ENCODE measurements at regions not wholly inside any gene's neighbourhood (a gene's known extent, or its start where the extent isn't known, plus 50 kb on each side); places are given as distances from the start of the nearest gene placed in this dataset.
"Not testable (repeated sequence)": the region's sequence is repeated elsewhere in the genome, so short reads cannot be mapped to it uniquely, and the experiment has no call there.

GRCh38 chr2:204359076-204359475 is 186.2 kb upstream of the PARD3B start:
- no peak for DNase-seq (ENCODE audit: low spot score)

- no peak for DNase-seq (ENCODE audit: low spot score)
Observed at GRCh38 chr2:204360218-204361007, 184.9 kb upstream of the PARD3B start.

- no peak for DNase-seq (ENCODE audit: low spot score)
Observed at GRCh38 chr2:204361738-204362137, 183.5 kb upstream of the PARD3B start.

GRCh38 chr2:204362581-204362980 is 182.7 kb upstream of the PARD3B start:
- no peak for DNase-seq (ENCODE audit: low spot score)

DNA sequence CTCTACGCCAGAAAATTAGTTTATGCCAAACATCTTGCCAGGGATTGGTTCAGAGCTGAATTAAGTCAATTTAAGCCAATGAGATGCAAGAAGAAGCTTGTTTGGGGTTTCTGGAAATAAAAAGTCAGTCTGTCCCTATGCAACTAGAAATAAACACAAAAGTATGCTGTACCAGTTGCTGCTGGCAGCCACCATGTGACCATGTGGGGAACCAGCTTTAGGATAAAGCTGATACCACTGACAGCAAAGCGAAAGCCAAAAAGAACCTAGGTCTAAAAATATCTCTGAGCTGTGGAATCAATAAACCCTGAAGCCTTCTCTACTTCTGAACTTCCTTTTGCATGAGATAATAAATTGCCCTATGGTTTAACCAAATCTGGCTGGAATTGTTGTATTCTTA is 181.8 kb upstream of the PARD3B start:
- no peak for DNase-seq (ENCODE audit: low spot score)

- DNase-seq (ENCODE audit: low spot score) = no peak
Observed at GRCh38 chr2:204364860-204365535, 180.3 kb upstream of the PARD3B start.

- DNase-seq (ENCODE audit: low spot score) = no peak
Observed at GRCh38 chr2:204365811-204366210, 179.5 kb upstream of the PARD3B start.

GRCh38 chr2:204367466-204367865 is 177.8 kb upstream of the PARD3B start:
- DNase-seq (ENCODE audit: low spot score) = no peak

DNA sequence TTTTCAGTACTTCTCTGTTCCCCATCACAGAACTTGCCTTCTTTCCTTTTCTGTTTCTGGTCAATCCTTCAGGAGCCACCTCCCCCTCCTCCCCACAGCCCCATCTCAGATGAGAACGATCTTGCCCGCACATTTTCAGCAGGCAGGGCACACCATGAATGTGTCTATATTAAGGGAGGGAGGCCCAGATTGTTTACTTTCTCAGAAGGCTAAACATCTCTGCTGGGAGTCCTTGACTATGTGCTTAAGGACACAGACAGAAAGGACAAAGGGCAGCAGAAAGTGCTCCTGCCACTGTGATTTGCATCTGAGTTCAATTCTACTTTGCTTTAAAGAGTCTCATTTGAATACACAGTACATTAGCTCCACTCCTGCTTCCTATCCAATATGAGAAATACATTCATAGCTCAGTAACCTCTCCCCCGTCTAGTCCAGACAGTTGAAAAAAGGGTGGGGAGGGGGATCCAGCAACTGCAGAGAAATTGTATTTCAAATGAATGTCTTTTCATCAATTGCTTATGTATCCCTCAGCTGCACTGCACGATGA is 175.0 kb upstream of the PARD3B start:
- no peak for DNase-seq (ENCODE audit: low spot score)

DNA sequence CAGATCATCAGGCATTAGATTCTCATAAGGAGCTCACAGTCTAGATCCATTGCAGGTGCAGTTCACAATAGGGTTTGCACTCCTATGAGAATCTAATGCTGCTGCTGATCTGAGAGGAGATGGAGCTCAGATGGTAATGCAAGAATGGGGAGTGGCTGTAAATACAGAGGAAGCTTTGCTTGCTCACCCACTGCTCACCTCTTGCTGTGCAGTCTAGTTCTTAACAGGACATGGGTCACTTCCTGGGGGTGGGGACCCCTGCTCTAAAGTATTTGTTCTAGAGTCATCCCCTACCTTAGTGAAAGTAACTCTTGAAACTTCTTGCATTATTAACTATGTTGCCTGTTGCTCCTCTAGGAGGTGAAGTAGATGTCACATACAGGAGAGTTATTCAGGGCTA is 171.3 kb upstream of the PARD3B start:
- no peak for DNase-seq (ENCODE audit: low spot score)

- DNase-seq (ENCODE audit: low spot score) = no peak
Observed at GRCh38 chr2:204380141-204380881, 165.0 kb upstream of the PARD3B start.

DNA sequence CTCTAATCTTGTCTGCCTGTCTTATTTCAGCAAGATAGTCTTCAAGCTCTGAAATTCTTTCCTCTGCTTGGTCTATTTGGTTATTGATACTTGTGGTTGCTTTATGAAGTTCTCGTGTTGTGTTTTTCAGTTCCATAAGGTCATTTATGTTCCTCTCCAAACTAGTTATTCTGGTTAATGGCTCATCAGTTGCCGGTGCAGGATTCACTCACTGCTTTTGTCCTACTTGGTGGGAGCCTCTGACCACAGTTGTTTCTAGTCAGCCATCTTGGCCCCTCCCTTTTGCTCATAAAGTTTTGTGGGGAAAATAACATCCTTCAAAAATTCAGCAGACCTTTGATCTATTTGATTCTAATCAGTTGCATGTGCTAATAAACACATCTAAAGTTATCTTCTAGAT is 158.6 kb upstream of the PARD3B start:
- no peak for DNase-seq (ENCODE audit: low spot score)

- DNase-seq (ENCODE audit: low spot score) = no peak
Observed at GRCh38 chr2:204389120-204389519, 156.2 kb upstream of the PARD3B start.

GRCh38 chr2:204389856-204390255 is 155.4 kb upstream of the PARD3B start:
- no peak for DNase-seq (ENCODE audit: low spot score)

- no peak for DNase-seq (ENCODE audit: low spot score)
Observed at GRCh38 chr2:204395539-204395938, 149.7 kb upstream of the PARD3B start.

- DNase-seq (ENCODE audit: low spot score) = no peak
Observed at GRCh38 chr2:204401114-204401513, 144.2 kb upstream of the PARD3B start.

- DNase-seq (ENCODE audit: low spot score) = no peak
Observed at GRCh38 chr2:204407204-204408014, 137.9 kb upstream of the PARD3B start.

DNA sequence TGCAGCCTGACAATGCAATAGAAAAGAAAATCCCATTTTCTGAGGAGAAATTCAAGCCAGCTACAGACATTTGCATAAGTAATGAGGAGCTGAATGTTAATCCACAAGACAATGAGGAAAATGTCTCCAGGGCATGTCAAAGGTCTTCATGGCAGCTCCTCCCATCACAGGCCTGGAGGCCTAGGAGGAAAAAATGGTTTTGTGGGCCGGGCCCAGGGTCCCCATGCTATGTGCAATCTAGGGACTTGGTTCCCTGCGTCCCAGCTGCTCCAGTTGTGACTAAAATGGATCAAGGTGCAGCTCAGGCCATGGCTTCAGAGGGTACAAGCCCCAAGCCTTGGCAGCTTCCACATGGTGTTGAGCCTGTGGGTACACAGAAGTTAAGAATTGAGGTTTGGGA is 132.5 kb upstream of the PARD3B start:
- DNase-seq (ENCODE audit: low spot score) = not testable (repeated sequence)

DNA sequence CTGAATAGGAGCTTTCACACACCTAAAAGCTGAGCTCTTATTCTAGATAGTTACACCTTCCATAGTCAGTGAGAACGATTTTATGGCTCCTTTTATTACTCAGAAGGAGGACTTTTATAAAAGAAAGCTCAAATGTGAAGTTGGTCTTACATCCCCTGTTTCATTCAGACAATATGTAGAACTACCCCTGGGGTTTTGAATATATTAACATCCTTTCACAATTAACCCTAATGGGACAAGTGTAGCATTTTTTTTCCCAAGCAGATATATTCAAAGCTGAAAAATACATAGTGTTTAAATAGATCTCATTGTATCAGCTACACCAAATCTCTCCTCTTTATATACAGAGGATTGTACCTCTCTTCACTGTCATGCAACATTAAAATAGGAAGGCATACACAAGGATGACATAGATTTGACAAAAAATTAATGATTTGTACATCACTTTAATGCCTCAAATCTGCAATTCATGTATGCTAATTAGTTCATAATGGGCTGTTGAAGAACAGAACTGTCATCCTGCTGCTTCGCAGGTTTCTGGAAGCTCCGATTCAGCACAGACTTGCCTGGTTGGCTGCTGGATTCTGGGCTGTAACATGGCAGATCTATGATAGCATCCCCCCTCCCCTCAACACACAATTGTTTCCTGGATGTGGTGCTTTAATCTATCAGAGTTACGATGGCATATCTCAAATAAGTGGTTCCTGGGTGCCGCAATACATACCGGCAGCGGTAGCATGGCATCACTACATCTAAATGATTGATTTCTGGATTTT is 129.7 kb upstream of the PARD3B start:
- no peak for DNase-seq (ENCODE audit: low spot score)

DNA sequence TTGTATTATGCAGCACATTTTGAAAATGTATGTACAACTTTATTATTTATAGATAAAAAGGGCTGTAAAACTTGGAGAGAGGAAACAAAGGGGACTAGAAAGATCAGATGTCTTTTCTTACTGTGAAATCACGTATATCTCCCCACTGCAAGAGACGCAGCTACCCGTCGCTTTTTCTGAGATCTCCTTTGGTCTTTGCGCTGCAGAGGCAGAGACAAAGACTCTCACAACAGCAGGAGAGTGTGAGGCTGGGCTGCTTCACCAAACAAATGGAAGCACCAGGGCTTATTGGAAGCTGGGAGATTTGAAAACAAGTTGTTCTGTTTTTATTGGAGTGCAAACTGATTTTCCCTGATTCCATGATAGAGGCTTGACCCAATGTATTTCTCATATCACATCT is 129.0 kb upstream of the PARD3B start:
- no peak for DNase-seq (ENCODE audit: low spot score)

- no peak for DNase-seq (ENCODE audit: low spot score)
Observed at GRCh38 chr2:204425821-204426220, 119.5 kb upstream of the PARD3B start.

All from activated CD4-positive, alpha-beta T cell treated with anti-CD3 and anti-CD28 coated beads, Interleukin-2, Interleukin-4, amounts not matched to agents 100 ng/mL and 50 ng/mL, durations not matched to agents 16 hours and 8 hours (primary cell).